Activated CD8-positive, alpha-beta memory T cell treated with anti-CD3 and anti-CD28 coated beads, Interleukin-2, amount 50 U/mL, for 24 hours (primary cell): ENCODE measurements at regions not wholly inside any gene's neighbourhood (a gene's known extent, or its start where the extent isn't known, plus 50 kb on each side); places are given as distances from the start of the nearest gene placed in this dataset.
"Not testable (repeated sequence)": the region's sequence is repeated elsewhere in the genome, so short reads cannot be mapped to it uniquely, and the experiment has no call there.

Experiments used
- DNase-seq: peaks from one replicate; pipeline ENCODE4 v3.0.0-alpha.2; 2020; ENCODE audit errors: extremely low read depth

DNA sequence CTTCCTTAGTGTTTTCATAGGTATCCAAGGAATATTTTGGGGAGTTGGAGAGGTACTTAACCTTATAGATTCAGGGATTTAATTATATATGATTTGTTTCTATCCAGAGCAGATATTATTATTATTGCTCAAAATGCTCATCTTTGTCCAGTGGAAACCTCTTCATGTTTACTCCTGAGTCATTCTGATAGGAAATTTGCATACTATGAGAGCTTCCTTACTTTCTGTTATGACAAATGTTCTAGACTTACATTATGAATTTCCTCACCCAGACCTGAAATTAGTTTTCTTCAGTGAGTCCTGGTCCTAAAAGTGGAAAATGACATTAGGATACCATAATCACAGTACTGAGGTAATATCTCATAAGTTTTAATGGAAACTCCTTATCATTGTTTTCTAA, 57.5 kb upstream of the PLPPR5 start:
- DNase-seq, result no peak

DNA sequence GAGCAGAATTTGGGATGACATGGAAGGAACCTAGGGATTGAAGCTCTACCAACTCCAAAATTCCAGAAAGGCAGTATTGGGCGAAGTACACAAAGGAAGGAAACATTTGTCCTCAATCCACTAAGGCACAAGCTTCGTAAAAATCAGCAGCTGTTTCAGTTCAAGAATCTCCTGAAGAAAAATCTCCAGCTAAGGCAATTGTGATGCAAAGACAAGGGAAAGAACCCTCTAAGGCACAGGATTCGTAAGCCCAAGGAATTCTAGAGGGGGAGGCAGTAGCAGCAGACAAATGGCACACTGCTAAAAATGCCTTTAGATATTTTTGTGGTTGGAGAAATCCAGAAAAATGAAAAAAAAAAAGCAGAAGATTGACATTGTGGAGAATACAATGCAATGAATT, 64.5 kb upstream of the PLPPR5 start:
- DNase-seq, result no peak

DNA sequence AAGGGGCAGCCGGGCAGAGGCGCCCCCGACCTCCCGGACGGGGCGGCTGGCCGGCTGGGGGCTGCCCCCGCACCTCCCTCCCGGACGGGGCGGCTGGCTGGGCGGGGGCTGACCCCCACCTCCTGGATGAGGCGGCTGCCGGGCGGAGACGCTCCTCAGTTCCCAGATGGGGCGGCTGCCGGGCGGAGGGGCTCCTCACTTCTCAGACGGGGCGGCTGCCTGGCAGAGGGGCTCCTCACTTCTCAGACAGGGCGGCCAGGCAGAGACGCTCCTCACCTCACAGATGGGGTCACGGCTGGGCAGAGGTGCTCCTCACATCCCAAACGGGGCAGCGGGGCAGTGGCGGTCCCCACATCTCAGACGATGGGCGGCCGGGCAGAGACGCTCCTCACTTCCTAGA, 73.9 kb upstream of the PLPPR5 start:
- not testable (repeated sequence) for DNase-seq

DNA sequence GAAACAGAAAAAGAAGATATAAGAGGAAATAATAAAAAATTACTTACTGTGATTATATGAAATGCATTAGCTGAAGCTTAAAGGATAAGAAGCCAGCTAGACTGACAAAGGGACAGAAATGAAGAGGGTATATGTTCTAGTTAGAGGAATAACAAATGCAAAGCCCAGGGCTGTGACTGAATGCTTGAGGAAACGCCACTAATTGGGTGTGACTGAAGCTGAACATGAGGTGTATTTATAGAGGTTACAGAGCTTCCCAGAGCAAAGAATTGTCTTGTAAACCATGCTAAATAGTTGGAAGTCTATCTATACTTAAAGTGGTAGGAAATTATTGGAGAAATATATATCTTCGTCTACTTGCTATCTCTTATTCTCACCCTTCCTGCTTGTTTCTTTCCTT, 77.7 kb upstream of the PLPPR5 start:
- DNase-seq, result no peak

DNA sequence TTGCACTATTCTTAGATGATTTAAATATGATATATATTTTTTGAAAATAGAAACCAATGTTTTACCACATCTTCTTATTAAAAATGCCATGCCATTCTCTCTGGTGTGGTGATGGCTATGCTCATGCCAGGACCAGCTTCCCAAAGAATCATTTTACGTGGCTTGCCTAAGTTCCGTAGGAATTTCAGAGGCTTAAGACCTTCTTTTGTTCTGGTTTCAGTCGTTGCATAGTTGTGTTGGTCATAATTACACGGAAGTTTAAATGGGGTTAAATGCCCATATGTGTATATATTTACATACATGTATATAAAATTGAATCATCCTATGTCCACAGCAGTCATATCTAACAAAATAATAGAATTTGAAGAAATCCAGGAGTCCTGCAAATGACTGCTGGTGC, 78.7 kb upstream of the PLPPR5 start:
- no peak for DNase-seq

DNA sequence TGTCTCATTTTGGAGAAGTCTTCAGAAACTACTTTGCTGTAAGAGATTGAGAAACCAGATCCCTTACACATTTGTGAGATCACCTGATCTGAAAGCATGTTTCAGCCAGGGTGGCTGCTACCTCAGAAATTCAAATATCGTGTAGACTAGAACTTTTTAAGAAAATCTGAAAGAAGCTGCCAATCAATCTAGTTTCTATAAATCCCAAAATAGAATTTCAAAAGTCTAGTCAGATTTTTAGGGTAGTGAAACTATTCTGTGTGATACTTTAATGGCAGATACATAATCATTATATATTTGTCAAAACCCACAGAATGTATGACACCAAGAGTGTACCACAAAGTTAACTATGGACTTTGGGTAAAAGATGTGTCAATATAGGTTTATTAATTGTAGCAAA, 79.9 kb upstream of the PLPPR5 start:
- DNase-seq, result no peak

DNA sequence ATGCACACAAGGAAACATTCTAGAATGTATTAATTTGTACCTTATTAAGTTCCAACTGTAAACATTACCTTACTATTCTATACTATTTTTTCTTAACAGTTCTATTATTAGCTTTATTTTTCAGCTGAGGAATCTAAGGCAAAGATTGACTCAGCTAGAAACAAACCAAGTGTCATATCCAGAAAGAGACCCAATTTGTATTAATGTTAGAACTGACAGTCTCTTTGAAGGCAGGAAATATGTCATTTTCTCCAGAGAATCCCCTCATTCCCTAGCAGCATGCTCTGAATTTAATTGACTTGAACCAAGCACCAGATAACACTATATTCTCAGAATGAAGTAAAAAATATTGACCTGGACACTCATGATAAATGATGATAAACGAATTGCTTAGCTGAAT, 81.4 kb upstream of the PLPPR5 start:
- no peak for DNase-seq

DNA sequence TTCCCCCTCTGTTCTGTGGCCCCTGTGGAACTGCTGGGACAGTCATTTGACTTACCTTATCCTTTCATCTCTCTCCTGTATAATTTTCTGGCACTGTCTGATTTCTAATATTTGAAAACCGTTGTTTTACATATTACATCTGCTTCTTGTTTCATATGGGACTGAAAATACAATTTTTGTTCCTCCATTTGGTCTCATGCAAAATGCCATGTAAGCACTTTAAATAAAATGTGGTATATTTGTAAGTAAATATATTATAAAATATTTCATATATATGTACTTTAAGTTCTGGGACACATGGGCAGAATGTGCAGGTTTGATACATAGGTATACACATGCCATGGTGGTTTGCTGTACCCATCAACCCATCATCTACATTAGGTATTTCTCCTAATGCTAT, 93.9 kb upstream of the PLPPR5 start:
- no peak for DNase-seq

DNA sequence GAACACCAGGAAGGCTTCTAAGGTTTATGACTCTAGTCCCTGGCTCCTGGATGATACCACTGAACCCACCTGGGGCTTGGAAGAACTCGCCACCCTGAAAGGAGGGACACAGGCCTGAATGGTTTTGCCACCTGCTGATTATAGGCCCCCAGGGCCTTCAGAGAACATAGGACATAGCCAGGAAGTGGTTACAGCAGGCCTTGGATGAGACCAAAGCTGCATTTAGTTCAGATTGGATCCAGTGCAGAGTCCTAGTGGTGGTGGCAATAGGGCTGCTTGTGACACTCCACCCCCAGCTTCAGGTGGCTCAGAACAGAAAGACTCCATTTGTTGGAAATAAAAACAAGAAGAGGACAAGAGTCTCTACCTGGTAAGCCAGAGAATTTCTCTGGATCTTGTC, 101.6 kb upstream of the PLPPR5 start:
- no peak for DNase-seq

DNA sequence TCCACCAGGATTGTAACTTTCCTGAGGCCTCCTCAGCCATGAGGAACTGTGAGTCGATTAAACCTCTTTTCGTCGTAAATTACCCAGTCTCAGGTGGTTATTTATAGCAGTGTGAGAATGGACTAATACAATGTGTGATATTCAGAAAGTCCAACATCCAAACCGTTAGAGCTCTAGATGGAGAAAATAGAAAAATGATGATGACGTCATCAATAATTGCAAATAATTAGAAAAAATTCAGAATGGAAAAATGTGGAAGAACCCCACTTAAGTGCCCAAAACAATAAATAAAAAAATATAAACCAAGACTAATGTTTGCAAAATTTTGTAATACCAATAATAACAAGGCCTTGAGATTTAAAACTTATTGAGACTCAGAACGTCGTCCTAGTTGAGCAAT, 103.0 kb upstream of the PLPPR5 start:
- DNase-seq, result no peak

DNA sequence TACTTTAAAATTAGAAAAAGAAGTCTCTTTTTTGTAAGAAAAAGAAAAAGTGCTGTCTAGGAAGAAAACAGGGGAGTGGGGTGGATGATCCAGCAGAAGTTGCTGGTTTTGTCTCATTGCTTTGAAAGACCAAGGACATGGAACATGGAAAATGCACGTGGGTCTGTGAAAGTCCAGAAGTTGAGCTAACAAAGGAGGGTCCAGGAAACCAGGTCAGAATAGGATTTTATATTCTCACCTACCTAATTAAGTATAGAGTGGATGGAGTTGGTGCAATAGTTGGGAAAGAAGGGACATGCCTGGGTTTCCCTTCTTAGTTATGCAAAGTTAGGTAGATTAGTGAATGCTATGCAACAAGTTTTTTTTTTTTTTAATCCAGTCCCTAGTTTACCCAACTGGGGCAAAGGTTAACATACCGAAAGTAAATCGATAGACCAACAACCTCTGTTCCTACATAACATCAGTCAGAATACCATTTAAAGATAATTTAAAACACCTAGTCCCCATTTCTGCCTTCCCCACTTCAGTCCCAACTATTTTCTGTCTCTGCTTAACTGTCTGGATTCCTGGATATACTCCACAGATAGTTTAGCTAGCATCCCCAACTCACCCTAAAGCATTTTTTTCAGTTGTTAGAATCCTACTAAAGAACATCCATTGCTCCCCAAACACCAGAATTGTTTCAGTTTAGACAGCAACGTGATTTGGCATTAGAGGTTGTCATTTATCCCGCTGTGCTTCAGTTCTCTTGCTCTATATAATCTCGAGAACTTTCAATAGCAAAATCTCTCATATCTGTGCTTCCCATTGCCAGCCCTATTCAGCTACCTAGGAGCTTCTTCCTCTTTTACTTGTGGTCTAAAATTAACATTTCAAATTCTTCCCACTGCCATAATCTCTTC, 105.7 kb upstream of the PLPPR5 start:
- no peak for DNase-seq

DNA sequence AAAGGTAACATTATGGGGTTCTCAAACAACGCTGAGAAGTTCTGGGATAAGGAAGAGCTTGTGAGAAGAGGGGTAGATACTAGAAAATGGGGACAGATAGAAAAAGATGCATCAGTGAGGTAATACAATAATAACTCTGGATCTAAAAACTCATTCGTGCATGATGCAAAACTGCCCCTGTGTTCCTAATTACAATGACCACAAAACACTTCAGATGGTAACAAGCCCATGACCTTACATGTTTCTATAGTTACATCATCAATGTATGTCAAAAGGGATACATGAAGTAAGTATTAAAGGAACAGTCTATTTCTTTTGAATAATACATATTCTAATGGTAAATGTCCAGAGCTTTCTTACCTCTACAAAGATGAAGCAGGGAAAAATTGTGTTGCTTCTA, 110.6 kb upstream of the PLPPR5 start:
- no peak for DNase-seq

DNA sequence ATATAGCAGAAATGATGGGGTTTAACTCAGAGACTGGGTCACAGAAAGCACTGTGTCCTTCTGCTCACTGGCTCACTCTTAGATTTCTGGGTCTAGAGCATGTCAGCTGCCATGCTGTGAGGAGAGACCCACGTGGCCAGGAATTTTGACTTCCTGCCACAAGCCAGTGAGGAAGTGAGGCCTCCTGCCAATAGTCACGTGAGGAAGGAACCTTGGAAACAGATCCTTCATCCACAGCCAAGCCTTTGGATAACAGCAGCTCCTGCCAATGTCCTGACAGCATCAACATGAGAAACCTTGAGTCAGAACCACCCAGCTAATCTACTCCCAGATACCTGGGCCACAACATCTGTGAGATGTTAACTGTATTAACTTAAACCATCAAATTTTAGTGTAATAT, 114.5 kb upstream of the PLPPR5 start:
- no peak for DNase-seq

DNA sequence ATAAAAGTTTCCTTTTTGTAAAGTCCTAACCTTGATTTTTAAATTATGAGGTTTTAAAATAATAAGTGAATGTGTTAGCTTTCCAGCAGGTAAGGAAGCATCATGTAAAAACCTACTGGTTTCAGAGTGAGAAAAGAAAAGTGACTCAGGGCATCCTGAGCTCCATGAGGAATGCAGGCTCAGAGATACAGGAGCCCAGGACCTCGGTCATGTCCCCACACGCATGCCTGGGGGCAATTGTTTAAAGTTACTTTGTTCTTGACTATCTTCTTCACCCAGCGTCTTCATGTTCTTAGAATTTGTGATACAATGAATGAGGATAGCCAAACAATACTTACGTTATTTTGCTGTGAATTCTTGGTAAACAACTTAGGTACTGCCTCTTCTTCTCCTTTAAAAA, 117.4 kb upstream of the PLPPR5 start:
- no peak for DNase-seq

DNA sequence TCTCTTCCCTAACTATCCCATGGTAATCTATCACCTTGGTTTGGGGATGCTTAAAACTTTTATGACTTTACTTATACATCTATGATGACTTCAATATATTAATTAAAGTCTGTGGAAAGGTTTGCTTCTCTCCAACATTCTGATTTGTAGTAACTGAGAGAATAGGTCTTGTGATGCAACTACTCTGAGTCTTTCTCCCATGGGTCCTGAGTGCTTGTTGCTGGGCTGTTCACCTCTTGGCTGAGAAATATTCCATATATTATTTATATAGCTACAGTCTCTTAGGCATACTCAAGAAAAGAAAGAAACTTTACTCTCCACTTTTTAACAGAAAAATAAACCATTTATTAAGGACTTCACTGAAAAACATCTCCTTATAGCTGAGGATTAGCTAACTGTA, 119.3 kb upstream of the PLPPR5 start:
- no peak for DNase-seq

DNA sequence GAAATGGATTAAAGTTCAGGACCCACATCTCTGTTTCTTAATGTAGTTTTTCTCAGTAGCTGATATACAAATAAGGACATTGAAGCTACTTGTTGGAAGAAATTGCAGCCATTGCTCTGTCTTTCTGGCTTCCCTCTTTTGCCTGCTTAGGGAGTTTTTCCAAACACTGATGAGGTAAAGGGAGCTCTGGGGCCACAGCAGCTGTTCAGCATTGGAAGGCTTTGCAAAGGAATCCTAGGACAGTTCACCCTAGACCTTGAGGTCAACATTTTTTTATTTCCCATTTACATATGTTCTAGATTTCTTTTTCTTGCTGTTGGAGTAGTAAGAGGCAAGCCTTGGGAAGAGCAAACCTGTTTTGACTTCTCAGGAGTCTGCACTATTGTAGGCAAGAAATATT, 126.9 kb upstream of the PLPPR5 start:
- no peak for DNase-seq

DNA sequence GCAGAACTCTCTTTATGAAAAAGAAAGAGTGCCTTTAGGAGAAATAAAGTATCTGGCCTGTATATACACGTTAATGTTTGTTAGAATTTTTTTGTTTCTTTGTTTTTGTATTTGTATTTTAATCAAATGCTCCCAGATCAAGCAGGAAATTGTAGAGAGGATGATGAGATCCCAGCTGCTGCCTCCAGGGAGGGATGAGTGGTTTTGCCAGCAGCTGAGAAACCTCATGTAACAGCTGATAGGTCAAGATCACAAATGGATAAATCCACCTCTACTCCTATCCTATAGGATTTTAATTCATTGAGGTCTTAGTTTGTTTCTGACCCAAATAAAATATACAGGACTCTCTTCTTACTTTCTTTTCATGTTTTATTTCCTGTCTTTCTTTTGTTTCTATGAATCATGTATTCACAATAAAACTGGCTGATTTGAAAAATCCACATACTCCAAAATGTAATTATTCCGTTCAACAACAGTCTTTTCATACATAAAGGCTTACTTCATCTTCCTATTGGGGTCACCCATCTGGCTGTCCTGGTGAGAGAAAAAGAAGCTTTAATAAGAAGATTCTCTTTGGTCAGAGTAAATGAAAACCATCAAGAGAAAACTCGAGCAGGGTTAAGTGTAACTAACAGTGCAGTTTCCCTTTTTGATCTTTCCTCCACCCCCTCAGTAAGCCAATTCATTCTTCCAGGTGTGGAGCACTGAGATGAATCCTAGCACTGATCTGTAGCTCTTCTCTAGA, 129.3 kb upstream of the PLPPR5 start:
- DNase-seq, result no peak

DNA sequence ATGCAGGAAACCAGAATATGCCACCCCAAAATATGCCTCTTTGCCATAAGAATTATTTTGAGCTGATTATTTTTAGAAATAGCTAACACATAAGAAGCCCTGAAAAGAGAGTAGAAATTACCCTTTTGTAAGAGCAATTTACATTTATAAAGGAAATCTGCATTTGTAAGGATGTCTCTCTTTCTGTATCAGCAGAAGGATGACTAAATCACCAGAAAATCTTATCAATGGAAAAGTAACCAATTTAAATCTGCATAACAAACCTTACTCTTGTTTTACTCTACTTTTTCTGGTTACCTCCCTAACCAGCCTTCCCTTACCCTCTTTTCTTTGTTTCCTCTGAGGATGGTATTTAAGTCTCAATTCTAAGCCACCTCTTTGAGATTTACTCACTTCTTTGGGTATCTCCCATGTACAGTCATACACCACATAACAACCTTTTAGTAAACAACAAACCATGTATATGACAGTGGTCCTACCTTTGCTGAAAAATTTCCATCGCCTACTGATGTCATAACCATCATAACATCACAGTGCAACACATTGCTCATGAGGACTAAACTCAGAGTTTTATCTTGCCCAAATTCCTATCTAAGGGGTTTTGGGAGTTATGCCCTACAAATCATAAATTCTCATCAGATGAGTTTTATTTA, 126.6 kb upstream of the PLPPR4 start:
- DNase-seq, result no peak

DNA sequence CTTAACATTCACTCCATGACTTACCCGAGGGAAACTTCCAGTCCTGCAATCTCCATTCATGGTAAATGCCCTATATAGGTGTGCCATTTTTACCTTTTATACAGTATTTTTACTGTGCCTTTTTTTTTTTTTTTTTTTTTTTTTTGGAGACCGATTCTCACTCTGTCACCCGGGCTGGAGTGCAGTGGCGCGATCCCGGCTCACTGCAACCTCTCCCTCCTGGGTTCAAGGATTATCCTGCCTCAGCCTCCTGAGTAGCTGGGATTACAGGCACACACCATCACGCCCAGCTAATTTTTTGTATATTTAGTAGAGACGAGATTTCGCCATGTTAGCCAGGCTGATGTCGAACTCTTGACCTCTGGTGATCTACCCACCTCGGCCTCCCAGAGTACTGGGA, 124.4 kb upstream of the PLPPR4 start:
- DNase-seq, result no peak

DNA sequence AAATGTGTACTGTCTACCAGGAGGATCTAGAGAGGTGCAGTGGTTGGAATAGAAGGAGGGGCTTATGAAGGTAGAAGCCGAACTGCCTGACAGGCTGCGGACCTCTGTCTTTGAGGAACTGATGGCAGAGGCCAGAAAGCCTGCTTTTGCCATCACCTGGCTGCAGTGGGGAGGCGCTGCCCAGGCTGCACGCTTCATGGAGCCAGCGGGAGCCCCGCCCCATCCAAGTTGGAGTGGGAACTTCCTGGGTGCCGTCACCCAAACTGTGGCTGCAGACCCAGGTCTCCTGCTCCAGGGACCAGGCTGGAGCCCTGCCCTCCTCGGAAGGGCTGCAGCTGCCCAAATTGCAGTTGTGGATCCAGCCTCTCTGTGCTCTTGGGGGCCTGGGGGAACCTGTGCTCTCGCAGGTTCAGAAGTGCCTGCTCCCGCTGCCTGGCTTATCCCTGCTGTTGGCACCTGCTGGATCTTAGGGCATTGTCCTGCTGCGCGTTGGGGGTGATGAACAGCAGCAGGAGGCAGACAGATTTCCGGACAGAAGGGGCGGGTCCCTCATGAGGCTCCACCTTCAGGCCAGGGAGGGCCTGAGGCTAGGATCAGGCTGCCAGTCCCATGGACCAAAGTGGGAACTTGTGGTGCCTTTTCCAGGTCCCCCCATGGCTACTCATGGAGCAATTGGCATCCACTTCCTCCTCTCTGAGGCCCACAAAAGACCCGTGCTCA, 118.0 kb upstream of the PLPPR4 start:
- DNase-seq, result no peak

DNA sequence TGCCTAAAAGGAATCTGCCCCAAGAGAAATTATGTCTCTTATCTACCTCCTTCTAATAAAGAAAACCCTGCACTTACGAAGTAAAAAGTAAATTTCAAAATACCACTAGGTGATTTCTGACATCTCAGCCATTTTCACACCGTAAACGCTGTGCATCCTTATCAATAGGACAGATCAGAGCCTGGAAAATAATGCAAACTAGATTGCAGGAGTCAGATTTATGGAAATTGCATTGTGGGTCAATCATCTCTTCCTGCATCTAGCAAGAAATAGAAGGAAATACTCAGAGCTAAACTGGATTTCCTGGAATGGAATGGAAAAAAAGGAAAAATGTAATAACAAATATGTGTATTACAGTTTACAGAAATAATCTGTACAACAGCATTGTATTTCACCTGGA, 114.3 kb upstream of the PLPPR4 start:
- no peak for DNase-seq

DNA sequence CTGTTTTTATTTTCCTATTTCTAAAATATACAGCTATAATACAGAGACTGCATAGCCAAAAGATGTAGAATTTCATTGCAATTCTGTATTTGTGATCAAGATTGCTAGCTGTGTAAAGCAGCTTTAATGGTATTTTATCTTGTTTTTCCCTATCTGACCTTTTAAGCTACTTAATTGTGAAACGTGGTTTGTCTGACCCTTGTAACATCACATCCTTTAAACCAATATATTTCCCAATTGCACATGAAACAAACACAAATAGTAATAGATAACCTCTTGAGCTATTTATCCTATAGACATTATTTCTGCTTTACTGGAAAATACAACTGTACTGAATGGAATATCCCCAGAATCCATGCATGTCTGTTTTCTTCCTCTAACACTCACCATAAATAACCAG, 112.2 kb upstream of the PLPPR4 start:
- no peak for DNase-seq
